HCT116 (cell line): ENCODE measurements at regions not wholly inside any gene's neighbourhood (a gene's known extent, or its start where the extent isn't known, plus 50 kb on each side); places are given as distances from the start of the nearest gene placed in this dataset.

ENCODE experiments used
- ATAC-seq: fragments of 200-7000 bp; cut with Tn5 transposase; 2 replicates; pipeline ENCODE4 v1.9.1; 2020; ENCODE audit warnings: mild to moderate bottlenecking, moderate library complexity
- BruUV-seq: library from RNA; stranded (reverse); fragments of 400-500 nt; replicated peaks from 2 replicates; lab custom pipeline; 2021; lab: Mats Ljungman, UMichigan
- CTCF ChIA-PET: fragments of 300-600 bp; sonication (Branson Sonifier 250); formaldehyde crosslinking; loops from one replicate; lab custom pipeline; 2021; ENCODE audit warnings: antibody characterized with exemption; lab: Charles Lee
- POLR2A ChIA-PET: fragments of 300-600, 350-600 bp; sonication (Branson Sonifier 250); formaldehyde crosslinking; loops from one replicate; lab custom pipeline; 2021; ENCODE audit warnings: antibody characterized with exemption; lab: Charles Lee
- RAD21 ChIA-PET, 2 experiments: fragments of 300-600 bp; sonication (Branson Sonifier 250); formaldehyde crosslinking; loops; one replicate each; lab custom pipeline; 2023; ENCODE audit warnings: low total read pairs in 2 of 2; ENCODE audit not compliant: uncharacterized antibody in 2 of 2, unreplicated experiment in 2 of 2, low non-redundant PET in 1 of 2; lab: Charles Lee
- DNase-seq: peaks from one replicate; pipeline ENCODE4 v3.0.0-alpha.2; 2010; ENCODE audit warnings: low read depth, low spot score
- H2AFZ ChIP-seq: fragments of 200-600 bp; shearing (Covaris generic), sonication (generic); 2 replicates; pipeline ENCODE4 v1.6.1; 2017; ENCODE audit warnings: low read depth, mixed run types, mixed read lengths, antibody characterized with exemption, low read length; ENCODE audit not compliant: poor library complexity, severe bottlenecking
- H3K27ac ChIP-seq: 2 replicates; pipeline ENCODE4 v1.5.1; 2012; ENCODE audit warnings: low read depth, low read length
- H3K27me3 ChIP-seq: fragments of 200-600 bp; sonication (generic); 2 replicates; pipeline ENCODE4 v1.6.1; 2016; ENCODE audit warnings: mixed run types, low read length, mixed read lengths; ENCODE audit not compliant: insufficient read depth
- H3K36me3 ChIP-seq, 2 experiments: fragments of 200-500 bp in 1 of 2; fragments of 200-600 bp in 1 of 2; sonication (Bioruptor generic) in 1 of 2; sonication (generic) in 1 of 2; 2 replicates each; pipeline versions ENCODE4 v1.5.1 to v1.6.1; 2014 to 2016; ENCODE audit warnings: low read length in 2 of 2, inconsistent platforms in 1 of 2, mixed read lengths in 1 of 2, mixed run types in 1 of 2; ENCODE audit not compliant: insufficient read depth in 2 of 2, control insufficient read depth in 1 of 2
- H3K4me1 ChIP-seq, 2 experiments: fragments of 200-600 bp in 1 of 2; sonication (generic) in 1 of 2; 2 replicates each; pipeline versions ENCODE4 v1.5.1 to v1.6.1; 2012 to 2017; ENCODE audit warnings: low read length in 2 of 2, inconsistent platforms in 1 of 2, mild to moderate bottlenecking in 1 of 2, mixed read lengths in 1 of 2, mixed run types in 1 of 2, moderate library complexity in 1 of 2; ENCODE audit not compliant: insufficient read depth in 2 of 2, control insufficient read depth in 1 of 2
- H3K4me2 ChIP-seq: fragments of 200-600 bp; sonication (generic); 2 replicates; pipeline ENCODE4 v1.6.1; 2017; ENCODE audit warnings: mixed run types, low read length, mixed read lengths
- H3K4me3 ChIP-seq, 2 experiments: fragments of 200-600 bp in 1 of 2; sonication (generic) in 1 of 2; replicated peaks in 1 of 2; 2 replicates each; pipeline ENCODE4 v1.5.1; 2011 to 2016; ENCODE audit warnings: low read length in 2 of 2, control low read depth in 1 of 2, low read depth in 1 of 2, mild to moderate bottlenecking in 1 of 2, mixed read lengths in 1 of 2, mixed run types in 1 of 2
- H3K79me2 ChIP-seq: fragments of 200-600 bp; sonication (generic); 2 replicates; pipeline ENCODE4 v1.6.1; 2017; ENCODE audit warnings: mild to moderate bottlenecking, mixed run types, low read length, moderate library complexity, mixed read lengths; ENCODE audit not compliant: insufficient read depth
- H3K9ac ChIP-seq: fragments of 200-600 bp; sonication (generic); 2 replicates; pipeline ENCODE4 v1.6.1; 2016; ENCODE audit warnings: low read length, mixed read lengths
- H3K9me2 ChIP-seq: fragments of 200-600 bp; sonication (generic), shearing (Covaris generic); 2 replicates; pipeline ENCODE4 v1.6.1; 2017; ENCODE audit warnings: mixed run types, mild to moderate bottlenecking, moderate library complexity; ENCODE audit not compliant: insufficient read depth
- H3K9me3 ChIP-seq, 2 experiments: fragments of 200-500 bp in 1 of 2; fragments of 200-600 bp in 1 of 2; sonication (Bioruptor generic) in 1 of 2; sonication (generic) in 1 of 2; 2 replicates each; pipeline ENCODE4 v1.6.1; 2014 to 2017; ENCODE audit warnings: low read length in 2 of 2, mixed read lengths in 2 of 2, inconsistent platforms in 1 of 2, low read depth in 1 of 2, mild to moderate bottlenecking in 1 of 2, mixed run types in 1 of 2, moderate library complexity in 1 of 2; ENCODE audit not compliant: control insufficient read depth in 1 of 2, insufficient read depth in 1 of 2
- H4K20me1 ChIP-seq: fragments of 200-600 bp; sonication (generic), shearing (Covaris generic); 2 replicates; pipeline ENCODE4 v1.6.1; 2017; ENCODE audit warnings: mixed run types, mild to moderate bottlenecking, moderate library complexity; ENCODE audit not compliant: insufficient read depth
- CEBPB ChIP-seq: IDR thresholded peaks from 2 replicates; pipeline ENCODE4 v1.6.1; 2012; ENCODE audit warnings: low read depth
- EGR1 ChIP-seq: IDR thresholded peaks from 2 replicates; pipeline ENCODE4 v1.6.1; 2012; ENCODE audit warnings: low read depth
- ELF1 ChIP-seq: IDR thresholded peaks from 2 replicates; pipeline ENCODE4 v1.6.1; 2012; ENCODE audit warnings: low read depth, borderline replicate concordance
- JUND ChIP-seq: IDR thresholded peaks from 2 replicates; pipeline ENCODE4 v1.6.1; 2012
- POLR2AphosphoS5 ChIP-seq: IDR thresholded peaks from 2 replicates; pipeline ENCODE4 v1.6.1; 2011; ENCODE audit warnings: mild to moderate bottlenecking, low read depth, low read length, moderate library complexity
- RAD21 ChIP-seq: IDR thresholded peaks from 2 replicates; pipeline ENCODE4 v1.6.1; 2012; ENCODE audit warnings: low read depth, mild to moderate bottlenecking
- SIN3A ChIP-seq: IDR thresholded peaks from 2 replicates; pipeline ENCODE4 v1.6.1; 2012; ENCODE audit warnings: low read depth
- SP1 ChIP-seq: IDR thresholded peaks from 2 replicates; pipeline ENCODE4 v1.6.1; 2012; ENCODE audit warnings: low read depth
- SRF ChIP-seq: IDR thresholded peaks from 2 replicates; pipeline ENCODE4 v1.6.1; 2012; ENCODE audit warnings: low read depth
- ZFX ChIP-seq: fragments of 450-650 bp; IDR thresholded peaks from 2 replicates; pipeline ENCODE4 v1.6.1; 2017
- intact Hi-C: fragments of 100-400 bp; cut with micrococcal nuclease; formaldehyde crosslinking; loops from 2 replicates; pipeline ENCODE4 v1.10.0; 2022
- TF ChIP-seq, protein P1 (sequence below): IDR thresholded peaks from 2 replicates; pipeline ENCODE4 v1.6.1; 2012
- TF ChIP-seq, protein P2 (sequence below): IDR thresholded peaks from 2 replicates; pipeline ENCODE4 v1.6.1; 2011; ENCODE audit warnings: mild to moderate bottlenecking, low read length, moderate library complexity; ENCODE audit not compliant: insufficient replicate concordance; ENCODE audit errors: extremely low read depth
- TF ChIP-seq, protein P3 (sequence below): IDR thresholded peaks from 2 replicates; pipeline ENCODE4 v1.6.1; 2012; ENCODE audit warnings: low read depth
- TF ChIP-seq, protein P4 (sequence below): IDR thresholded peaks from 2 replicates; pipeline ENCODE4 v1.6.1; 2012

DNA sequence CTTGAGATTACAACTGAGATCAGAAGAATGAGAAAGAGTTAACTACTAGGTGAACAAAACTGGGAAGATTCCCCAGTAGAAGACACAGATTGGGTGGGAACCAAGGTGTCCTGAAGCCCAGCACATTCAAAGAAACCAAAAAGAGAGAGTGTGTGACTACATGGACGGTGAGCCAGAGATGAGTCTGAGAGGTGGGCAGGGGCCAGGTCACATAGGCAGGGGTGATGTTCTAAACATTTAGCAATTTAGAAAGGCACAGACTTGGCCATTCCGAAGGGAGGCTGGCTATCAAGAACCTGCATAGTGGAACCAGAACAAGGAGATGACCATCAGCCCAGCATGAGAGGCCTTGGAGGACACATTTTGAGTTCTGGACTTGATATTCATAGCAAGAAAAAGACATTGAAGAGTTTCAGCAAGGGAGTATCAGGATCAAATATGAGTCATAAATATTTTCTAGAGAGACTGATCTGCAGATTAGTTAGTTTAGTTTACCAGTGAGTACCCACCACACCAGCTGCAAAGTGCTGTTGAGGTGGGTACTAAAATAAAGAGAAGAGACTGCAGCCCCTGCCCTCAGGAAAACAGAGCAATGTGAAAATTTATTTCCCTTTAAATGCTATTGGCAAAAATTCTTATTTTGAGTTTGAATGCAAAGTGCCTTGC is 340.5 kb upstream of the PRDM1 start:
- H3K9me3 ChIP-seq = no peaks in the 10 kb centered on the region
- H3K79me2 ChIP-seq = no peaks in the 10 kb centered on the region
- RAD21 ChIA-PET = no interaction called here
- H3K4me2 ChIP-seq = no peak overlapping the region
- no peaks in the 10 kb centered on the region for H4K20me1 ChIP-seq
- H3K4me1 ChIP-seq = 0 out of 4 replicates have a peak, but pooled peaks cover 0 to 4% of the 10 kb centered on the region in 2 experiments
- no peaks in the 10 kb centered on the region for H3K27me3 ChIP-seq
- no peak overlapping the region for H3K9ac ChIP-seq
- CTCF ChIA-PET = no interaction called here
- ATAC-seq (no peak), DNase-seq (no peak)
- no peaks in the 10 kb centered on the region for H3K9me2 ChIP-seq
- intact Hi-C loops = no loop called here
- TF ChIP-seq ELF1 (no peak), EGR1 (no peak), ZFX (no peak), SRF (no peak), RAD21 (no peak)
- TF ChIP-seq, protein P1, sequence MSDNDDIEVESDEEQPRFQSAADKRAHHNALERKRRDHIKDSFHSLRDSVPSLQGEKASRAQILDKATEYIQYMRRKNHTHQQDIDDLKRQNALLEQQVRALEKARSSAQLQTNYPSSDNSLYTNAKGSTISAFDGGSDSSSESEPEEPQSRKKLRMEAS = no peak
- H3K27ac ChIP-seq = no peak overlapping the region
- no TSS peak for BruUV-seq
- no peak overlapping the region for H3K4me3 ChIP-seq
- H3K36me3 ChIP-seq = no peaks in the 10 kb centered on the region
- no peak overlapping the region for H2AFZ ChIP-seq
- POLR2A ChIA-PET = no interaction called here

DNA sequence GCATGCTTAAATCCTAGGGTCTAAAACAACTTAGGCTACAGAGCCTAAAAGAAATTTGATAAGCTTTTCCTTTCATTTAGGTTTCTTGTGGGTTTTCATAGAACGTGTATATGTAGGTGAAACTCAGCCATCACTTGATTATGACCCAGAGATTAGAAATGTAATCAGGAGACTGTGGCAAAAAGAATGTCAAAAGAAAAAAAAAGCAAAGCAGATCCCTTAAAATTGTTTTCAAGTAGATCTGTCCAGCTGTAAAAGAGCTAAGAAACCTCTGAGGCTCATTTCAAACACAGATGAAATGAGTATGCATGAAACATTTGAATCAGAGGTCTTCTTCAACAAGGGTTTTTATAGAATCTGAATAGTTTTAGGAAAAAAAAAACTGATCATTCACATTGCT is 341.3 kb upstream of the PRDM1 start:
- 0 out of 4 replicates have a peak, but pooled peaks cover 0 to 4% of the 10 kb centered on the region in 2 experiments for H3K4me1 ChIP-seq
- no peak overlapping the region for H3K4me3 ChIP-seq
- H3K9me2 ChIP-seq = no peaks in the 10 kb centered on the region
- H3K79me2 ChIP-seq = no peaks in the 10 kb centered on the region
- BruUV-seq = no TSS peak
- H3K9me3 ChIP-seq = no peaks in the 10 kb centered on the region
- H4K20me1 ChIP-seq = no peaks in the 10 kb centered on the region
- ChIA-PET POLR2A (no interaction called here), RAD21 (no interaction called here), CTCF (no interaction called here)
- DNase-seq (no peak), ATAC-seq (no peak)
- H3K27ac ChIP-seq = no peak overlapping the region
- H2AFZ ChIP-seq = no peak overlapping the region
- no peak overlapping the region for H3K4me2 ChIP-seq
- no peaks in the 10 kb centered on the region for H3K36me3 ChIP-seq
- no peaks in the 10 kb centered on the region for H3K27me3 ChIP-seq
- no peak overlapping the region for H3K9ac ChIP-seq
- intact Hi-C loops = no loop called here
- TF ChIP-seq SIN3A (no peak), POLR2AphosphoS5 (no peak), JUND (no peak), CEBPB (no peak), SP1 (no peak), EGR1 (no peak)
- TF ChIP-seq, protein P2, sequence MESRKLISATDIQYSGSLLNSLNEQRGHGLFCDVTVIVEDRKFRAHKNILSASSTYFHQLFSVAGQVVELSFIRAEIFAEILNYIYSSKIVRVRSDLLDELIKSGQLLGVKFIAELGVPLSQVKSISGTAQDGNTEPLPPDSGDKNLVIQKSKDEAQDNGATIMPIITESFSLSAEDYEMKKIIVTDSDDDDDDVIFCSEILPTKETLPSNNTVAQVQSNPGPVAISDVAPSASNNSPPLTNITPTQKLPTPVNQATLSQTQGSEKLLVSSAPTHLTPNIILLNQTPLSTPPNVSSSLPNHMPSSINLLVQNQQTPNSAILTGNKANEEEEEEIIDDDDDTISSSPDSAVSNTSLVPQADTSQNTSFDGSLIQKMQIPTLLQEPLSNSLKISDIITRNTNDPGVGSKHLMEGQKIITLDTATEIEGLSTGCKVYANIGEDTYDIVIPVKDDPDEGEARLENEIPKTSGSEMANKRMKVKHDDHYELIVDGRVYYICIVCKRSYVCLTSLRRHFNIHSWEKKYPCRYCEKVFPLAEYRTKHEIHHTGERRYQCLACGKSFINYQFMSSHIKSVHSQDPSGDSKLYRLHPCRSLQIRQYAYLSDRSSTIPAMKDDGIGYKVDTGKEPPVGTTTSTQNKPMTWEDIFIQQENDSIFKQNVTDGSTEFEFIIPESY = no peak
- TF ChIP-seq, protein P3, sequence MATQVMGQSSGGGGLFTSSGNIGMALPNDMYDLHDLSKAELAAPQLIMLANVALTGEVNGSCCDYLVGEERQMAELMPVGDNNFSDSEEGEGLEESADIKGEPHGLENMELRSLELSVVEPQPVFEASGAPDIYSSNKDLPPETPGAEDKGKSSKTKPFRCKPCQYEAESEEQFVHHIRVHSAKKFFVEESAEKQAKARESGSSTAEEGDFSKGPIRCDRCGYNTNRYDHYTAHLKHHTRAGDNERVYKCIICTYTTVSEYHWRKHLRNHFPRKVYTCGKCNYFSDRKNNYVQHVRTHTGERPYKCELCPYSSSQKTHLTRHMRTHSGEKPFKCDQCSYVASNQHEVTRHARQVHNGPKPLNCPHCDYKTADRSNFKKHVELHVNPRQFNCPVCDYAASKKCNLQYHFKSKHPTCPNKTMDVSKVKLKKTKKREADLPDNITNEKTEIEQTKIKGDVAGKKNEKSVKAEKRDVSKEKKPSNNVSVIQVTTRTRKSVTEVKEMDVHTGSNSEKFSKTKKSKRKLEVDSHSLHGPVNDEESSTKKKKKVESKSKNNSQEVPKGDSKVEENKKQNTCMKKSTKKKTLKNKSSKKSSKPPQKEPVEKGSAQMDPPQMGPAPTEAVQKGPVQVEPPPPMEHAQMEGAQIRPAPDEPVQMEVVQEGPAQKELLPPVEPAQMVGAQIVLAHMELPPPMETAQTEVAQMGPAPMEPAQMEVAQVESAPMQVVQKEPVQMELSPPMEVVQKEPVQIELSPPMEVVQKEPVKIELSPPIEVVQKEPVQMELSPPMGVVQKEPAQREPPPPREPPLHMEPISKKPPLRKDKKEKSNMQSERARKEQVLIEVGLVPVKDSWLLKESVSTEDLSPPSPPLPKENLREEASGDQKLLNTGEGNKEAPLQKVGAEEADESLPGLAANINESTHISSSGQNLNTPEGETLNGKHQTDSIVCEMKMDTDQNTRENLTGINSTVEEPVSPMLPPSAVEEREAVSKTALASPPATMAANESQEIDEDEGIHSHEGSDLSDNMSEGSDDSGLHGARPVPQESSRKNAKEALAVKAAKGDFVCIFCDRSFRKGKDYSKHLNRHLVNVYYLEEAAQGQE = no peak
- TF ChIP-seq, protein P4, sequence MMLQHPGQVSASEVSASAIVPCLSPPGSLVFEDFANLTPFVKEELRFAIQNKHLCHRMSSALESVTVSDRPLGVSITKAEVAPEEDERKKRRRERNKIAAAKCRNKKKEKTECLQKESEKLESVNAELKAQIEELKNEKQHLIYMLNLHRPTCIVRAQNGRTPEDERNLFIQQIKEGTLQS = no peak
